GM12878 (cell line): ENCODE measurements at regions not wholly inside any gene's neighbourhood (a gene's known extent, or its start where the extent isn't known, plus 50 kb on each side); places are given as distances from the start of the nearest gene placed in this dataset.

Experiments used
- ATAC-seq: fragments of 200-7000 bp; cut with Tn5 transposase; 3 replicates; pipeline ENCODE4 v1.9.1; 2020; ENCODE audit warnings: mild to moderate bottlenecking, moderate library complexity
- BruUV-seq: library from RNA; stranded (reverse); fragments of 400-500 nt; replicated peaks from 2 replicates; lab custom pipeline; 2021; lab: Mats Ljungman, UMichigan
- CTCF ChIA-PET: fragments of 300-600 bp; sonication (Branson Sonifier 250); formaldehyde crosslinking; extraction: SDS; loops from one replicate; lab custom pipeline; 2021; ENCODE audit warnings: inconsistent platforms; lab: Yijun Ruan, JAX
- POLR2A ChIA-PET: fragments of 350-600 bp; formaldehyde crosslinking; extraction: SDS; loops from one replicate; lab custom pipeline; 2021; ENCODE audit warnings: inconsistent platforms; lab: Charles Lee
- RAD21 ChIA-PET: fragments of 300-600 bp; sonication (Branson Sonifier 250); formaldehyde crosslinking; loops from one replicate; lab custom pipeline; 2023; ENCODE audit warnings: antibody characterized with exemption; ENCODE audit not compliant: unreplicated experiment; lab: Charles Lee
- SMC1A ChIA-PET: fragments of 300-600 bp; sonication (Branson Sonifier 250); formaldehyde crosslinking; loops from one replicate; lab custom pipeline; 2023; ENCODE audit not compliant: unreplicated experiment, uncharacterized antibody; lab: Charles Lee
- DNase-seq: peaks from one replicate; pipeline ENCODE4 v3.0.0-alpha.2; 2011; ENCODE audit warnings: low read depth, low spot score
- FAIRE-seq: peaks from 3 replicates; lab custom pipeline; 2011; peaks lifted over from hg19 to GRCh38; lab: Jason Lieb, UNC
- H2AFZ ChIP-seq: 2 replicates; pipeline ENCODE4 v1.6.0; 2011; ENCODE audit warnings: low read depth, low read length, control low read depth; ENCODE audit not compliant: control insufficient read depth
- H3K27ac ChIP-seq: 2 replicates; pipeline ENCODE4 v1.5.1; 2011; ENCODE audit warnings: control low read depth; ENCODE audit not compliant: control insufficient read depth, insufficient read depth
- H3K27me3 ChIP-seq, 2 experiments: replicated peaks in 1 of 2; 2 replicates each; pipeline versions ENCODE4 v1.6.0 to v1.6.1; 2011; ENCODE audit warnings: low read length in 1 of 2; ENCODE audit not compliant: control insufficient read depth in 2 of 2, insufficient read depth in 2 of 2
- H3K36me3 ChIP-seq, 2 experiments: 2 replicates each; pipeline ENCODE4 v1.5.1; 2011; ENCODE audit warnings: low read length in 1 of 2; ENCODE audit not compliant: control insufficient read depth in 2 of 2, insufficient read depth in 2 of 2
- H3K4me1 ChIP-seq: 2 replicates; pipeline ENCODE4 v1.6.1; 2011; ENCODE audit warnings: mild to moderate bottlenecking, low read length, moderate library complexity, mixed read lengths; ENCODE audit not compliant: control insufficient read depth, insufficient read depth
- H3K4me2 ChIP-seq: 2 replicates; pipeline ENCODE4 v1.6.0; 2011; ENCODE audit warnings: control low read depth; ENCODE audit not compliant: control insufficient read depth, insufficient read depth
- H3K4me3 ChIP-seq: fragments of 200-600 bp; sonication (generic); 2 replicates; pipeline ENCODE4 v1.5.1; 2016
- H3K79me2 ChIP-seq: 2 replicates; pipeline ENCODE4 v1.6.0; 2011; ENCODE audit warnings: low read length; ENCODE audit not compliant: control insufficient read depth, insufficient read depth
- H3K9ac ChIP-seq: 2 replicates; pipeline ENCODE4 v1.8.0; 2011; ENCODE audit warnings: low read length, control low read depth, mixed read lengths; ENCODE audit not compliant: control insufficient read depth, insufficient read depth
- H3K9me3 ChIP-seq: replicated peaks from 3 replicates; pipeline ENCODE4 v1.5.1; 2011; ENCODE audit warnings: mild to moderate bottlenecking, low read length; ENCODE audit not compliant: control insufficient read depth, insufficient read depth
- H4K20me1 ChIP-seq: 2 replicates; pipeline ENCODE4 v1.6.0; 2011; ENCODE audit not compliant: control insufficient read depth, insufficient read depth
- BRCA1 ChIP-seq: IDR thresholded peaks from 2 replicates; pipeline ENCODE4 v1.6.1; 2011; ENCODE audit warnings: low read depth, low read length, improper control_type of control experiment
- CBX3 ChIP-seq: fragments of 200-600 bp; sonication (generic); IDR thresholded peaks from 2 replicates; pipeline ENCODE4 v1.6.1; 2016; ENCODE audit warnings: low read depth, borderline replicate concordance
- CEBPB ChIP-seq, 2 experiments: fragments of 150-350 bp in 1 of 2; IDR thresholded peaks; 2 replicates each; pipeline ENCODE4 v1.6.1; 2012 to 2014; ENCODE audit warnings: low read depth in 2 of 2, low read length in 2 of 2, borderline replicate concordance in 1 of 2, inconsistent platforms in 1 of 2
- FOXM1 ChIP-seq: IDR thresholded peaks from 2 replicates; pipeline ENCODE4 v1.6.1; 2012; ENCODE audit warnings: low read depth, mild to moderate bottlenecking, inconsistent platforms, low read length, moderate library complexity
- IKZF1 ChIP-seq: fragments of 450-650 bp; conservative IDR thresholded peaks from 2 replicates; pipeline ENCODE4 v1.6.1; 2017; ENCODE audit warnings: antibody characterized with exemption, mild to moderate bottlenecking
- MTA3 ChIP-seq: IDR thresholded peaks from 2 replicates; pipeline ENCODE4 v1.6.1; 2012; ENCODE audit warnings: low read length, inconsistent platforms, borderline replicate concordance
- NFIC ChIP-seq: IDR thresholded peaks from 2 replicates; pipeline ENCODE4 v1.6.1; 2012; ENCODE audit warnings: low read depth, mild to moderate bottlenecking, inconsistent platforms, low read length, moderate library complexity
- NR2C2 ChIP-seq: IDR thresholded peaks from 2 replicates; pipeline ENCODE4 v1.6.1; 2011; ENCODE audit warnings: borderline replicate concordance, low read depth; ENCODE audit not compliant: control insufficient read depth, insufficient read length
- PAX5 ChIP-seq: IDR thresholded peaks from 2 replicates; pipeline ENCODE4 v1.6.1; 2011; ENCODE audit warnings: low read depth, low read length, borderline replicate concordance
- PML ChIP-seq: IDR thresholded peaks from 2 replicates; pipeline ENCODE4 v1.6.1; 2012; ENCODE audit warnings: low read length, inconsistent platforms
- STAT3 ChIP-seq: IDR thresholded peaks from 2 replicates; pipeline ENCODE4 v1.6.1; 2011; ENCODE audit warnings: low read depth, low read length, improper control_type of control experiment
- WGBS: methylation state at CpG from one replicate; pipeline ENCODE4 v1.1.6; 2016; ENCODE audit warnings: low lambda C conversion rate; ENCODE audit not compliant: insufficient replicate concordance, insufficient coverage; ENCODE audit errors: missing lambda C conversion rate; 5-methylcytosine and 5-hydroxymethylcytosine counted together
- in situ Hi-C: fragments of 300-500 bp; cut with MboI; formaldehyde crosslinking; loops from 9 replicates; pipeline ENCODE4 v1.14.3; 2018; ENCODE audit warnings: mixed read lengths
- intact Hi-C: fragments of 100-400 bp; cut with micrococcal nuclease; formaldehyde crosslinking; loops from one replicate; pipeline ENCODE4 v1.14.2; 2022; ENCODE audit not compliant: unreplicated experiment

DNA sequence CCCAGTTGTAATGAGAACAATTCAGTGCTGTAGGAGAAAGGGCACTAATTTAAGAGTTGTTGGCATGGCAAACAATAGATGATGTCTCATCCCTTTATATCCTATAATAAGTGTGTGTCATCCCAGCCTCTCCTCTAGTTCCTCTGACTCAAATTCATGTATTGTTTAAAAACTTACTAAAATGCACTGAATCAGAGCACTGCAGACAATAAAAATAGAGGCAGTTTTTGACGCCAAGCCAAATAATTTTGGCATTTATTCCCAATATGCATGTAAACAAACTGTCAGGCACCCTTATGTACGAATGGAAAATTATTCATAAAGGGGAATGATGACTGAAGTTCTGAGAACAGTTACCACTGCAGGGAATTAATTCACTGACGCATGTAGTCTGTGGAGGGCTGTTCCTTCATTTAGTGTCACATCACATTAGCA lies 57.9 kb upstream of the TMX1 start:
- H3K9me3 ChIP-seq: no peaks in the 10 kb centered on the region; the same call in 1 of the 3 replicates
- no peak for FAIRE-seq
- H3K36me3 ChIP-seq: no peaks in the 10 kb centered on the region
- ChIA-PET RAD21 (no interaction called here), CTCF (interaction anchor here (1.1 kb wide), 1 partner anchor 14 kb away, joined by 3 read pairs; no protein-coding TSS in a partner anchor), POLR2A (no interaction called here), SMC1A (interaction anchor here (1.0 kb wide), 1 partner anchor 21 kb away, joined by 3 read pairs; no protein-coding TSS in a partner anchor)
- H3K4me3 ChIP-seq: no peak overlapping the region
- H3K27me3 ChIP-seq: no peaks in the 10 kb centered on the region
- H3K79me2 ChIP-seq: no peaks in the 10 kb centered on the region
- no peak for ATAC-seq
- no peak overlapping the region for H3K9ac ChIP-seq
- no peak for TF ChIP-seq FOXM1
- no peak for TF ChIP-seq MTA3
- TF ChIP-seq NR2C2: no peak
- TF ChIP-seq IKZF1: no peak
- no peak for TF ChIP-seq STAT3
- TF ChIP-seq PML: no peak
- no peak overlapping the region for H3K4me2 ChIP-seq
- DNase-seq: no peak
- H3K27ac ChIP-seq: no peak overlapping the region
- in situ Hi-C loops: no loop called here
- H4K20me1 ChIP-seq: no peaks in the 10 kb centered on the region
- BruUV-seq: no TSS peak
- intact Hi-C loops: no loop called here
- H2AFZ ChIP-seq: no peak overlapping the region
- 81% methylated on average over 3 of the region's 3 CpGs for WGBS
- peaks cover 26% of the 10 kb centered on the region for H3K4me1 ChIP-seq

DNA sequence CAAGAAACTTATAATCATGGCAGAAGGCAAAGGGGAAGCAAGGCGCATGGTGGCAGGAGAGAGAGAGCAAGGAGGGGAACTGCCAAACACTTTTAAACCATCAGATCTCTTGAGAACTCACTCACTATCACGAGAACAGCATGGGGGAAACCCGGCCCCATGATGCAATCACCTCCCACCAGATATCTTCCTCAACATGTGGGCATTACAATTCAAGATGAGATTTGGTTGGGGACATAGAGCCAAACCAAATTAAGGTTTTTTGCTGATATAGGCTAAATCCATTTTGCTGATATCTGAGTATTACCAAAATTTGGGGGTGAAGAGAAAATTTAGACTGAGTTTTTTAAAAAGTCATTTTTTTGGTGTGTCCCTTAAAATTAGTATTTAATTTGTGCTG lies 54.9 kb upstream of the TMX1 start:
- peak overlapping the region; percentile 5; the same call in 1 of the 2 replicates for H3K27ac ChIP-seq
- POLR2A ChIA-PET: no interaction called here
- DNase-seq (no peak), FAIRE-seq (no peak), ATAC-seq (peak; percentile 23)
- no peak overlapping the region for H3K9ac ChIP-seq
- in situ Hi-C loops (no loop called here), intact Hi-C loops (loop anchor here (2.0 kb wide), 1 partner anchor 18 kb away; no protein-coding TSS in a partner anchor)
- no peaks in the 10 kb centered on the region for H4K20me1 ChIP-seq
- peak overlapping the region; percentile 31; the same call in 1 of the 2 replicates for H3K4me3 ChIP-seq
- H3K27me3 ChIP-seq: no peaks in the 10 kb centered on the region
- no TSS peak for BruUV-seq
- H2AFZ ChIP-seq: no peak overlapping the region
- RAD21 ChIA-PET: no interaction called here
- H3K4me1 ChIP-seq: peaks cover 26% of the 10 kb centered on the region
- 20% methylated on average over 3 of the region's 3 CpGs for WGBS
- no peaks in the 10 kb centered on the region for H3K36me3 ChIP-seq
- no peaks in the 10 kb centered on the region for H3K79me2 ChIP-seq
- peak overlapping the region; percentile 19; the same call in 1 of the 2 replicates for H3K4me2 ChIP-seq
- SMC1A ChIA-PET: no interaction called here
- no peaks in the 10 kb centered on the region; the same call in 2 of the 3 replicates for H3K9me3 ChIP-seq
- CTCF ChIA-PET: no interaction called here
- no peak for TF ChIP-seq IKZF1
- 0 out of 2 replicates have a peak, but pooled peaks have one; percentile 34 for TF ChIP-seq PAX5
- no peak for TF ChIP-seq BRCA1
- TF ChIP-seq CBX3: no peak
- TF ChIP-seq CEBPB (IDR thresholded peaks at IDR 0.05; ENCODE audit: borderline replicate concordance in 1 of 2, low read depth in 2 of 2, low read length in 2 of 2): peak in 1 of 2 experiments; percentile 17; a peak in 1 of 4 replicates
- no peak for TF ChIP-seq NFIC
